Right lobe of liver (tissue), 4 donors: ENCODE measurements at regions not wholly inside any gene's neighbourhood (a gene's known extent, or its start where the extent isn't known, plus 50 kb on each side); places are given as distances from the start of the nearest gene placed in this dataset.

ENCODE experiments used
- CTCF ChIP-seq, 4 donors: fragments of 200-600 bp in 3 of 4; fragments of 450-650 bp in 1 of 4; IDR thresholded peaks; one replicate each; pipeline versions ENCODE4 v1.5.1 to v1.8.0; 2016 to 2022; ENCODE audit warnings: antibody characterized with exemption in 4 of 4, mild to moderate bottlenecking in 2 of 4
- POLR2A ChIP-seq: fragments of 450-650 bp; IDR thresholded peaks from one replicate; pipeline ENCODE4 v1.6.1; 2017; ENCODE audit warnings: antibody characterized with exemption, mild to moderate bottlenecking
- donor health status: DM: no; HTN: no; CAD: no.
- donor health status: DM: no; HTN: no; CAD: no.
- donor health status: DM: no; HTN: yes; CAD: no.

- TF ChIP-seq CTCF (IDR thresholded peaks at IDR 0.05) (no peak), POLR2A (no peak)
Observed at GRCh38 chr10:6999232-6999925, 411.5 kb downstream of the SFMBT2 start.
